EL (cell line): ENCODE measurements at regions not wholly inside any gene's neighbourhood (a gene's known extent, or its start where the extent isn't known, plus 50 kb on each side); places are given as distances from the start of the nearest gene placed in this dataset.
"Not testable (repeated sequence)": the region's sequence is repeated elsewhere in the genome, so short reads cannot be mapped to it uniquely, and the experiment has no call there.

Experiments
- DNase-seq: peaks from one replicate; pipeline ENCODE4 v3.0.0-alpha.2; 2016

- DNase-seq, result no peak
These were observed 1360.5 kb upstream of the ADGRL4 start for GRCh38 chr1:80367058-80367457.

GRCh38 chr1:80365359-80366021 lies 1359.0 kb upstream of the ADGRL4 start:
- DNase-seq, result no peak

GRCh38 chr1:80363689-80364475 lies 1357.4 kb upstream of the ADGRL4 start:
- DNase-seq, result no peak

- DNase-seq, result no peak
These were observed 1353.1 kb upstream of the ADGRL4 start for GRCh38 chr1:80359666-80360065.

- DNase-seq, result no peak
These were observed 1342.7 kb upstream of the ADGRL4 start for GRCh38 chr1:80349218-80349617.

- DNase-seq, result no peak
These were observed 1334.5 kb upstream of the ADGRL4 start for GRCh38 chr1:80341021-80341420.

GRCh38 chr1:80318108-80318507 lies 1311.6 kb upstream of the ADGRL4 start:
- no peak for DNase-seq

- peak; percentile 30 for DNase-seq
These were observed 1304.2 kb upstream of the ADGRL4 start for GRCh38 chr1:80310703-80311245.

GRCh38 chr1:80305466-80305865 lies 1298.9 kb upstream of the ADGRL4 start:
- no peak for DNase-seq

- DNase-seq, result peak; percentile 20
These were observed 1287.3 kb upstream of the ADGRL4 start for GRCh38 chr1:80293818-80294217.

GRCh38 chr1:80288750-80289149 lies 1282.2 kb upstream of the ADGRL4 start:
- not testable (repeated sequence) for DNase-seq

- DNase-seq, result no peak
These were observed 1276.0 kb upstream of the ADGRL4 start for GRCh38 chr1:80282536-80282935.

GRCh38 chr1:80278936-80279335 lies 1272.4 kb upstream of the ADGRL4 start:
- no peak for DNase-seq

- no peak for DNase-seq
These were observed 1267.7 kb upstream of the ADGRL4 start for GRCh38 chr1:80274256-80274655.

- DNase-seq, result no peak
These were observed 1266.0 kb upstream of the ADGRL4 start for GRCh38 chr1:80272495-80272894.

GRCh38 chr1:80258659-80259058 lies 1252.1 kb upstream of the ADGRL4 start:
- no peak for DNase-seq

GRCh38 chr1:80251591-80251990 lies 1245.1 kb upstream of the ADGRL4 start:
- DNase-seq, result no peak

- no peak for DNase-seq
These were observed 1244.6 kb upstream of the ADGRL4 start for GRCh38 chr1:80251171-80251570.

GRCh38 chr1:80250573-80251168 lies 1244.1 kb upstream of the ADGRL4 start:
- DNase-seq, result no peak

- DNase-seq, result no peak
These were observed 1243.2 kb upstream of the ADGRL4 start for GRCh38 chr1:80249699-80250098.

- DNase-seq, result peak; percentile 4
These were observed 1242.4 kb upstream of the ADGRL4 start for GRCh38 chr1:80248886-80249285.

- no peak for DNase-seq
These were observed 1239.3 kb upstream of the ADGRL4 start for GRCh38 chr1:80245813-80246212.

- DNase-seq, result no peak
These were observed 1237.8 kb upstream of the ADGRL4 start for GRCh38 chr1:80244372-80244771.

GRCh38 chr1:80241566-80241965 lies 1235.0 kb upstream of the ADGRL4 start:
- DNase-seq, result no peak
